HL-60 (cell line): ENCODE measurements at regions not wholly inside any gene's neighbourhood (a gene's known extent, or its start where the extent isn't known, plus 50 kb on each side); places are given as distances from the start of the nearest gene placed in this dataset.

ENCODE experiments used
- DNase-seq, 2 experiments: peaks; one replicate each; pipeline ENCODE4 v3.0.0-alpha.2; 2010 to 2020; ENCODE audit warnings: low read depth in 1 of 2, low spot score in 1 of 2
- H3K27ac ChIP-seq: fragments of 250-450 bp; sonication (Bioruptor Pico); replicated peaks from 2 replicates; pipeline ENCODE4 v1.5.1; 2020; ENCODE audit warnings: mild to moderate bottlenecking, moderate library complexity
- H3K27me3 ChIP-seq: fragments of 250-450 bp; sonication (Bioruptor Pico); 2 replicates; pipeline ENCODE4 v1.5.1; 2021; ENCODE audit warnings: mild to moderate bottlenecking, moderate library complexity; ENCODE audit not compliant: insufficient read depth, poor library complexity, severe bottlenecking
- H3K4me3 ChIP-seq: replicated peaks from 2 replicates; pipeline ENCODE4 v1.5.1; 2011; ENCODE audit warnings: mild to moderate bottlenecking, control low read depth, low read length; ENCODE audit not compliant: insufficient read depth
- GABPA ChIP-seq: IDR thresholded peaks from 2 replicates; pipeline ENCODE4 v1.6.1; 2012; ENCODE audit warnings: low read depth
- POLR2AphosphoS5 ChIP-seq: IDR thresholded peaks from 2 replicates; pipeline ENCODE4 v1.6.1; 2012; ENCODE audit warnings: low read depth
- SPI1 ChIP-seq: IDR thresholded peaks from 2 replicates; pipeline ENCODE4 v1.6.1; 2012; ENCODE audit warnings: low read depth, mild to moderate bottlenecking, borderline replicate concordance
- TF ChIP-seq, protein P1 (sequence below): IDR thresholded peaks from one replicate; pipeline ENCODE4 v1.5.1; 2011; ENCODE audit warnings: low read length, control low read depth, inconsistent platforms; ENCODE audit not compliant: insufficient read depth
- TF ChIP-seq, protein P2 (sequence below): IDR thresholded peaks from 2 replicates; pipeline ENCODE4 v1.6.1; 2012; ENCODE audit warnings: low read depth; ENCODE audit not compliant: insufficient replicate concordance

DNA sequence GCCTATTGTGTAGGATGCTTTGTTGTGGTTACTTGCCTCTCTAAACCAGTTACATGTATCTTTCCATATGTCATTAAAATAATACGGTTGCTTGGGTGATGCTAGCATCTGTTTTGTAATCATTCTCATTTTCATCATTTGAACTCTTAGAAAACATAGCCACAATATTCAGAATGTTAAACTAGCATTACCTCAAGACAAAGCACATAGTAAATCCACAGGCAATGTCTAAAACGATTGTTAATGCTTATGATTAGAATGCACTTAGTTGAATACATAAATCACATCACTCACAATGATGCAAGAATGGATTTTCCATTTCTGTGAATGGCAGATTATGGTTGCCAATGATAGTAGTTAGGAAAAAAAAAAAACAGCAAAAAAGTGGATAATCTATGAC is 110.0 kb upstream of the NAALADL2 start:
- no peak overlapping the region for H3K4me3 ChIP-seq
- no peak overlapping the region for H3K27ac ChIP-seq
- no peak for TF ChIP-seq SPI1
- no peak for TF ChIP-seq POLR2AphosphoS5
- TF ChIP-seq, protein P1, sequence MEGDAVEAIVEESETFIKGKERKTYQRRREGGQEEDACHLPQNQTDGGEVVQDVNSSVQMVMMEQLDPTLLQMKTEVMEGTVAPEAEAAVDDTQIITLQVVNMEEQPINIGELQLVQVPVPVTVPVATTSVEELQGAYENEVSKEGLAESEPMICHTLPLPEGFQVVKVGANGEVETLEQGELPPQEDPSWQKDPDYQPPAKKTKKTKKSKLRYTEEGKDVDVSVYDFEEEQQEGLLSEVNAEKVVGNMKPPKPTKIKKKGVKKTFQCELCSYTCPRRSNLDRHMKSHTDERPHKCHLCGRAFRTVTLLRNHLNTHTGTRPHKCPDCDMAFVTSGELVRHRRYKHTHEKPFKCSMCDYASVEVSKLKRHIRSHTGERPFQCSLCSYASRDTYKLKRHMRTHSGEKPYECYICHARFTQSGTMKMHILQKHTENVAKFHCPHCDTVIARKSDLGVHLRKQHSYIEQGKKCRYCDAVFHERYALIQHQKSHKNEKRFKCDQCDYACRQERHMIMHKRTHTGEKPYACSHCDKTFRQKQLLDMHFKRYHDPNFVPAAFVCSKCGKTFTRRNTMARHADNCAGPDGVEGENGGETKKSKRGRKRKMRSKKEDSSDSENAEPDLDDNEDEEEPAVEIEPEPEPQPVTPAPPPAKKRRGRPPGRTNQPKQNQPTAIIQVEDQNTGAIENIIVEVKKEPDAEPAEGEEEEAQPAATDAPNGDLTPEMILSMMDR = no peak
- TF ChIP-seq GABPA = no peak
- TF ChIP-seq, protein P2, sequence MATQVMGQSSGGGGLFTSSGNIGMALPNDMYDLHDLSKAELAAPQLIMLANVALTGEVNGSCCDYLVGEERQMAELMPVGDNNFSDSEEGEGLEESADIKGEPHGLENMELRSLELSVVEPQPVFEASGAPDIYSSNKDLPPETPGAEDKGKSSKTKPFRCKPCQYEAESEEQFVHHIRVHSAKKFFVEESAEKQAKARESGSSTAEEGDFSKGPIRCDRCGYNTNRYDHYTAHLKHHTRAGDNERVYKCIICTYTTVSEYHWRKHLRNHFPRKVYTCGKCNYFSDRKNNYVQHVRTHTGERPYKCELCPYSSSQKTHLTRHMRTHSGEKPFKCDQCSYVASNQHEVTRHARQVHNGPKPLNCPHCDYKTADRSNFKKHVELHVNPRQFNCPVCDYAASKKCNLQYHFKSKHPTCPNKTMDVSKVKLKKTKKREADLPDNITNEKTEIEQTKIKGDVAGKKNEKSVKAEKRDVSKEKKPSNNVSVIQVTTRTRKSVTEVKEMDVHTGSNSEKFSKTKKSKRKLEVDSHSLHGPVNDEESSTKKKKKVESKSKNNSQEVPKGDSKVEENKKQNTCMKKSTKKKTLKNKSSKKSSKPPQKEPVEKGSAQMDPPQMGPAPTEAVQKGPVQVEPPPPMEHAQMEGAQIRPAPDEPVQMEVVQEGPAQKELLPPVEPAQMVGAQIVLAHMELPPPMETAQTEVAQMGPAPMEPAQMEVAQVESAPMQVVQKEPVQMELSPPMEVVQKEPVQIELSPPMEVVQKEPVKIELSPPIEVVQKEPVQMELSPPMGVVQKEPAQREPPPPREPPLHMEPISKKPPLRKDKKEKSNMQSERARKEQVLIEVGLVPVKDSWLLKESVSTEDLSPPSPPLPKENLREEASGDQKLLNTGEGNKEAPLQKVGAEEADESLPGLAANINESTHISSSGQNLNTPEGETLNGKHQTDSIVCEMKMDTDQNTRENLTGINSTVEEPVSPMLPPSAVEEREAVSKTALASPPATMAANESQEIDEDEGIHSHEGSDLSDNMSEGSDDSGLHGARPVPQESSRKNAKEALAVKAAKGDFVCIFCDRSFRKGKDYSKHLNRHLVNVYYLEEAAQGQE = no peak
- no peaks in the 10 kb centered on the region for H3K27me3 ChIP-seq
- DNase-seq = no peak

DNA sequence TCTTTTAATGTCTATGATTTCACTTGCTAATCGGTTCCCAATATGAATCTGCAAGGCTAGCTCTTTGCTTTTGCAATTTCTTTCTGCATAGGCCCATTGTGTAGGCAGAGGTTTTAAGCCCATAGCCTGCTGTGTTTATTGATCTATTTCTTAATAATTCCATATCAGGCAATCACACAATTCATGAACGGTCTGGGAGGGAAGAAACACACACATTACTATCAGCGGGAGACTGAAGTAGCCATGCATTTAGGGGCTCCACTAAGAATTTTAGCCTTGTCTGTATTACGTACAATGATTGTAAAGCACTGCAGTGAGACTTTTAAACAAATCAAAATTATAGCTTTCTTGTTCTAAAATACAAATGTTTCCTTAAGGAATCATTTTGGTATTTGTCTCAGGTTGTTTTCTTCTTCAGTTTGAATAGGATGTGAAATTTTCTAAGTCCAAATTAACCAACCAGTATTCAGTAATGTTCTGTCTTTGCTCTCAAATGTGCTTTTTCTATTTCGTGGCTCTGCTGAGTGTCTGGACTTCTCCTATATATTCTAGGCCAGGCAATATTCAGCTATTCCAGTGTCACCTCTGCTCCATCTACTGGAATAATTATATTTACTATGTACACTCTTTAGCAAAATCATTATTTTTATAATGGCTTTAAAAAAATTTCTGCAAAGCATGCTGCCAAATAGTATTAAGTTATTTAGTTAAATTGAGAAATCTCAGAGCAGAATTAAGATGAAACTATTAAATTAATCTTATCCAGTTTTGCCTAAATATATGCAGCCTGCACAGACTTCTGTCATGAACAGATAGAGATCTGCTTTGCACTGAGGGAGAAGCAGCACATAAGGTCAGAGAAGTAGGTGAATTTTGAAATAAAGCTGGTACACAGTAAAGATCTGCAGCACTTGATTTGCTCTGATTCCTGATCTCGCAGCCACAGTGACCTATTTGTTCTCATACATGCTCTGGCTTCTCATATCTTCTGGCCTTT is 103.0 kb upstream of the NAALADL2 start:
- no peaks in the 10 kb centered on the region for H3K27me3 ChIP-seq
- no peak overlapping the region for H3K4me3 ChIP-seq
- no peak for DNase-seq
- H3K27ac ChIP-seq = no peak overlapping the region
- TF ChIP-seq, protein P1 = no peak
- TF ChIP-seq POLR2AphosphoS5 (no peak), GABPA (no peak), SPI1 (no peak)
- TF ChIP-seq, protein P2 = no peak

DNA sequence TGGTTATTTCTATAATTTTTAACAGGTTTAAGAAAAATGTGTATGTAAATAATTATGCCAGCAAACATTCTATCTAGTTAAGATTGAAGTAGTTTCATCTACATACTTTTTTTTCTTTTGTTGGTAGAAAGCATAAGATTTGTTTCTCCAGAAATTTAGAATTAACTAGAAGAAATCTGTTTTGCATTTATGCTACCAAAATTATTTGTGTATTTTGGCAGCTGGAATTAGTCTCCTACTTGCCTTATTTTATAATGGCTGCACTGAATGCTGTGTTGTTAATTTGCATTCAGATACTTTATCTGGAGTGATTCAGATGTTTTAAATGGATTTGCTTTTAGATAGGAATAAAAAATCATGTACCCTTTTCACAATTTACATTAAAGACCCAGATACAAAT is 100.2 kb upstream of the NAALADL2 start:
- TF ChIP-seq GABPA (no peak), SPI1 (no peak), POLR2AphosphoS5 (no peak)
- TF ChIP-seq, protein P1 = no peak
- TF ChIP-seq, protein P2 = no peak
- Histone ChIP-seq H3K4me3 (no peak overlapping the region), H3K27ac (no peak overlapping the region), H3K27me3 (no peaks in the 10 kb centered on the region)
- no peak for DNase-seq
